ENCODE measurements at regions not wholly inside any gene's neighbourhood (a gene's known extent, or its start where the extent isn't known, plus 50 kb on each side); places are given as distances from the start of the nearest gene placed in this dataset.

DNA sequence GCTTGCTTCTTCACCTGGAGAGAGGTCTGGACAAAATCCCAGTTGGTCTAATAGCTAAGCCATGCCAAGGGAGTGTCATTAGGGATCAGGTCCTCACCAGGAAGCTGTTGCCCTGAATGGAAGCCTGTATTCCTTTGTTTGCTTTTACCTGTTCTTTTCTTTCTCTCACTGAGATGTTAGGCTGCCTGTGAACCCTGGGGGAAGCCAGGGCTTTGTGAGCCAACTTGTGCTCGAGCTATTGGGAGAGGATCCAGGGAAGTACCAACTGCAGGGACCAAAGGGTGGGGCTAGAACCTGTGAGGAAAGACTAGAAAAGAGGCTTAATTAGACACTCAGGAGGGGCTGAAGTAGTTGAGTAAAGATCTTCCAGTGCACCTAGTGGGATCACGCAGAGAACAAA, 451.2 kb upstream of the TLE4 start:
- TF ChIP-seq EZH2 (optimal IDR thresholded peaks at IDR 0.05; ENCODE audit: low read depth, low read length) (no peak), EZH2phosphoT487 (IDR thresholded peaks at IDR 0.05; ENCODE audit: low read length) (no peak)
- TF ChIP-seq, protein P1, sequence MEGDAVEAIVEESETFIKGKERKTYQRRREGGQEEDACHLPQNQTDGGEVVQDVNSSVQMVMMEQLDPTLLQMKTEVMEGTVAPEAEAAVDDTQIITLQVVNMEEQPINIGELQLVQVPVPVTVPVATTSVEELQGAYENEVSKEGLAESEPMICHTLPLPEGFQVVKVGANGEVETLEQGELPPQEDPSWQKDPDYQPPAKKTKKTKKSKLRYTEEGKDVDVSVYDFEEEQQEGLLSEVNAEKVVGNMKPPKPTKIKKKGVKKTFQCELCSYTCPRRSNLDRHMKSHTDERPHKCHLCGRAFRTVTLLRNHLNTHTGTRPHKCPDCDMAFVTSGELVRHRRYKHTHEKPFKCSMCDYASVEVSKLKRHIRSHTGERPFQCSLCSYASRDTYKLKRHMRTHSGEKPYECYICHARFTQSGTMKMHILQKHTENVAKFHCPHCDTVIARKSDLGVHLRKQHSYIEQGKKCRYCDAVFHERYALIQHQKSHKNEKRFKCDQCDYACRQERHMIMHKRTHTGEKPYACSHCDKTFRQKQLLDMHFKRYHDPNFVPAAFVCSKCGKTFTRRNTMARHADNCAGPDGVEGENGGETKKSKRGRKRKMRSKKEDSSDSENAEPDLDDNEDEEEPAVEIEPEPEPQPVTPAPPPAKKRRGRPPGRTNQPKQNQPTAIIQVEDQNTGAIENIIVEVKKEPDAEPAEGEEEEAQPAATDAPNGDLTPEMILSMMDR (IDR thresholded peaks at IDR 0.05; ENCODE audit: low read length): no peak
